Activated naive CD4-positive, alpha-beta T cell treated with anti-CD3 and anti-CD28 coated beads, Interleukin-2, amount 50 U/mL, for 72 hours (primary cell): ENCODE measurements at regions not wholly inside any gene's neighbourhood (a gene's known extent, or its start where the extent isn't known, plus 50 kb on each side); places are given as distances from the start of the nearest gene placed in this dataset.

Source experiments
- ATAC-seq, 2 donors: fragments of 150-1000 bp; cut with Tn5 transposase; 2 replicates each; pipeline ENCODE4 v1.10.0; 2021; ENCODE audit warnings: mild to moderate bottlenecking in 2 of 2, moderate library complexity in 2 of 2
- DNase-seq, 2 donors: peaks; one replicate each; pipeline ENCODE4 v3.0.0; 2021 to 2022; ENCODE audit warnings: low spot score in 2 of 2
- H3K27ac Mint-ChIP-seq, 2 donors: one replicate each; pipeline ENCODE4 v1.8.0; 2022; ENCODE audit warnings: mild to moderate bottlenecking in 2 of 2, mixed read lengths in 2 of 2
- H3K36me3 Mint-ChIP-seq, 2 donors: one replicate each; pipeline ENCODE4 v1.8.0; 2022; ENCODE audit warnings: mixed read lengths in 2 of 2
- H3K9me3 Mint-ChIP-seq, 2 donors: one replicate each; pipeline ENCODE4 v1.8.0; 2022; ENCODE audit warnings: mixed read lengths in 2 of 2

DNA sequence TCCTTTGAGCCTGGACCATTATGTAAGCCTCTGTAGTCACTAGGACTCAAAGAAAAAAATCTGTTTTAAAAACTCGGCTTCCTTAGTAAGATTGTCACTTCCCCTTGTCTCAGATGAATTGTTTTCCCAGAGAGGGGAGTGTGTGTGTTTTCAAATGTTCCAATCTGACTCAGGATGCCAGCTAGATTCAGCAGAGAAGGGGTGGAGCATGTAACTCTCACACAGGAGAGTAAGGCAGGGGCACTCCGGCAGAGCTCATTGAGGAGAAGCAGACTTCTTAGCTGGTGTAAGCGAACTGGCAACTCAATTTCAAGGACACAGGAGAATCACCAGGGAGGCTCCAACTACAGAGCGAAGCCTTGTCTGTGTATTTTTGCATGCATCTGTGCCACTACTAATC, 623.2 kb downstream of the LMO4 start:
- DNase-seq = no peak
- Mint-ChIP-seq H3K27ac (no peak overlapping the region), H3K9me3 (no peaks in the 10 kb centered on the region), H3K36me3 (no peaks in the 10 kb centered on the region)
- no peak for ATAC-seq

DNA sequence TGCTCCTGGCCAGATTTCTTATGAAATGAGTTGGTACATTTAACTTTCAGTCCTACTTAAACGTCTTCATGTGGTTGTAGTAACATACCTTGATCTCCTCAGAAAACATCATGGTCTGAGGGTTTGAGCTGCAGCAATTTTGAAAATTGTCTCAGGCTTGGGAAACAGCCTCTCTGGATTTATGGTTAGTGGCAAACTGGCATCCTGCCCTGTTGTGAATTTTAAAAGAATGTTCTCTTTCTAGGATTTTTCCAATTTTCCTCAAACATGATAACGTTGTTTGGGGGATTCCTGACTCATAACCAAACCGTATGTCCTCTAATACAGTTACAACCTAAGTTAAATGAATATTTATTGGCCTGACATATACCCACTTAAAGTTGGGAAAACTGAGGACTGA, 624.4 kb downstream of the LMO4 start:
- H3K36me3 Mint-ChIP-seq = no peaks in the 10 kb centered on the region
- DNase-seq (no peak), ATAC-seq (no peak)
- no peak overlapping the region for H3K27ac Mint-ChIP-seq
- no peaks in the 10 kb centered on the region for H3K9me3 Mint-ChIP-seq

DNA sequence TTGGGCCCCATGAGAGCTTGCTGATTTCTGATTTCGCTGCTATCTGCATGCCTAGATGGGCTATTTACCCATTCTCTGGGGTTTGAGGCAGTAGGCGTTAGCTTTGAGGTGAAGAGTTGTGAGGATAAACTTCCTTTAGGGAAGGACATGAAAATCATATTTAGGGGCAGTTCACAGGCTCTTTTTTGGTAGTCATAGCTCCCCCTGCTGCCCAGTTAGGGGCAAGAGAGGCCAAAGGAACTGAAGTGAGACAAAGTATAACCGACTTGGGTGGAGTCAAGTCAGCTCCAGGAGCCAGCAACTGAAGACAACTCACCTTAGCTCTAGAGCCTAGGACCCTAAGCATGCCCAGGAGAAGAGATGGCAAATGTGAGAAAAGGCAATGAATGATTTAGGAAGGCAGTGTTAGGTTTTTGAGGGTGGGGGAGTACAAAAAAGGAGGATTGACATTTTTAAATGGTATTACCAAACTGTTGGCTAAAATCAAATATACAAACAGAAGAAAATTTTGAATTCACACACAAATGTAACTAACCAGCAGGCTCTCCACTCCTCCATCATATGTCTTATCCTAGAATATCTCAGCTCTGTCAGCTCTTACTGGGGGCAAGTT, 625.2 kb downstream of the LMO4 start:
- Mint-ChIP-seq H3K27ac (no peak overlapping the region), H3K36me3 (no peaks in the 10 kb centered on the region), H3K9me3 (no peaks in the 10 kb centered on the region)
- DNase-seq = peak in 1 of 2 donors; percentile 21
- ATAC-seq = peak; percentile 37 to 51

DNA sequence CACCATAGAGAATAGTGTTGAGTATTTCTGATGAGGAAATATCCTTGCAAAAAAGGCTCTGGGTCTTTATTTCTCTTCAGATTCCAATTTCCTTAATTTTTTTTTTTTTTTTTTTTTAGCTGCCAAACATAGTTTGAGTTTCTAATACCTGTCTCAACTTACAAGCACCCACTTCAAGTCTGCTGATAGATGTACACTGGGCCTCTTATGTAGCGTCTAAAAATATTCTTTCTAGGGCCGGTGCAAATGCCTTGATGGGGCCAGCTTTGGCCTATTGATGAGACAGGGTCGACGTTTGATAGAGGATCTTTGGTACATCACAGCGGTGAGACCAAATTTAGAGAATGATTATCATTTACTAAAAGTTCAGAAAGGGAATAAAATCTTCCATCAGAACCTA, 626.4 kb downstream of the LMO4 start:
- DNase-seq (no peak), ATAC-seq (no peak)
- Mint-ChIP-seq H3K9me3 (no peaks in the 10 kb centered on the region), H3K36me3 (no peaks in the 10 kb centered on the region), H3K27ac (no peak overlapping the region)

DNA sequence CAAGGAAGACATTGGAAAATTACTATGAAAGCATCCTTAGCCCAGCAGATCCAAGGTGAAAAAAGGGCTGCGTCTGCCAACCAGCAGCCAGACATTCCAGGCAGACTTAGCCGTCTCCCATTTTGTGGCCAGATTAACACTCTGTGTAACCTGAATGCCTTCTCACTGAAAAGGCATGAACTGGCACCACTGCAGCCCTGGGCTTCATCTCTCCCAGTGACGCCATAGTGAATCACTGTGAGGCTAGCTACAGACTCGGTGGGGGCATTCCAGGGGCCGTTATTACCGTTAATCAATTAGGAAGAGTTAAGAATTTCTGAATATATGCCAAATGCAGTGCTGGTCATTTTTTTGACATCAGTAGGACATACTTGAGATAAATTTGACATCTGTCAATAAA, 627.4 kb downstream of the LMO4 start:
- H3K9me3 Mint-ChIP-seq = no peaks in the 10 kb centered on the region
- H3K27ac Mint-ChIP-seq = no peak overlapping the region
- DNase-seq (no peak), ATAC-seq (no peak)
- H3K36me3 Mint-ChIP-seq = no peaks in the 10 kb centered on the region

DNA sequence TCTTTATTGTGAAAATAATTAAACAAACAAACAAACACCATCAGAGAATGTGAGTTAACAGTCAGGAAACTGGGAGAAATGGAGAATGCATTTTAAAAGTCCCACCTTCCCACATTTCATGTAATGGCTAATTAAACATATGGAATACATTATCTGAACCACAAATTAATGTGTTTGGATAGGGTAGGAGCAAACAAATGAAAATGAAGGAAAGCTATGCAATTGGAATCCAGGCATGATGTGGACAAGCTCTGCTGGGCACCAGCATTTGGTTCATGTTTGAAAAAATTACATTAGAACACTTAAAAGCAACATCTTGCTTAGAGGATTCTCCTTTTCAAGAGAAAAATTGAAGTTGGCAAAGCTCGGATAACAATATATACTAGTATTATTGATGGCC, 628.1 kb downstream of the LMO4 start:
- Mint-ChIP-seq H3K27ac (no peak overlapping the region), H3K9me3 (no peaks in the 10 kb centered on the region), H3K36me3 (no peaks in the 10 kb centered on the region)
- DNase-seq (no peak), ATAC-seq (no peak)

DNA sequence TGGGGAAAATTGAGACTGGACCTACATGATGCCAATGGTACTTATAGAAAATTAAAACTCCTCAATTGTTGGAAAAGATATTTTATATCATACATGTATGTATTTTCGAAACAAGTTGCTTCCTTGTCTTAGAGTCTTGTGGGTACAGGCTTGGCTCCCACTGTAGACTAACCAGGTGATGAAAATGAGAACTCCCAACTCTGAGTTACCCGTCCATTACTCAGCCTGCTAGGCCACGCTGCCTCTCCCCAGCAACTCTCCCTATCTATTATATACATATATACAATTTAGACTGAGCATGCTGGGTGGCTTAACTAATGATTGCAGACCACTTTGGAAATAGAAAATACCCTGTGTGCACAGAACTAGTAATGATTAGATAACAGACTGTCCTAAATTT, 628.7 kb downstream of the LMO4 start:
- Mint-ChIP-seq H3K36me3 (no peaks in the 10 kb centered on the region), H3K27ac (no peak overlapping the region), H3K9me3 (no peaks in the 10 kb centered on the region)
- no peak for ATAC-seq
- DNase-seq = no peak

DNA sequence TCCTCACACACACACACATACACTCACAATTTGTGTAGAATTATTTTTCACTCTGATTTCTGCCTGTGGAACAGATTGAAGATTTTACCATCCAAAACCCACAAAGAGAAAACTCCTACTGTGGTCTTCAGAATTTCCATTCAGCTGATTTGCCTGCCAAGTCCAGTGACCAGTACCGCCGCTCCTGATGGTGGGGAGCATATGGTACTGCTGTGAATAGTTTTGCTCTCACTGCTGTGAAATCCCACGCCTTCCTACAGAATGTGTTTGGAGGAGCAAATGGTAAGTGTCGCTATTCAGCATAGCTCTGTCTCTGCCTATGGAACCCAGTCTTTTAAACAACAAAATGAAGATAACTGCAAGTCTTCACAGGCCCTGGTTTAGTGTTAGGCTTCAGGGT, 629.5 kb downstream of the LMO4 start:
- no peak for ATAC-seq
- no peaks in the 10 kb centered on the region for H3K9me3 Mint-ChIP-seq
- H3K36me3 Mint-ChIP-seq = no peaks in the 10 kb centered on the region
- no peak for DNase-seq
- no peak overlapping the region for H3K27ac Mint-ChIP-seq

DNA sequence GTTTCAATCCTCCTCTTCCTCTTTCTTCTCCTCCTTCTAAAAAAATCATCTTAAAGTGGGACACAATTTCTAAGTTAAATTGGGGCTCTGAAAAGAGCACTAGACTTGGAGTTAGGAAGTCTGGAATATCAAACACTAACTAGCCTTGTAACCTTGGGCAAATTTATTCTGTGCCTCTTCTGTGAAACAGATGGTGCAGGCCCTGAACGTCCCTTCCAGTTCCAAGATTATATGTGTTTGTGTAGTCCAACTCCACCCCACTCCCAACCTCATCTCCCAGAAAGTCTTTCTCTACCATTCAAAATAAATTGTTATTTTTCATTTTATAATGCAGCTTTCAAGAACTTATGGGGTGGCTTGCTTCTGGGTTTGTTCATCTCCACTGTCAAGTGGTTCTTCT, 630.0 kb downstream of the LMO4 start:
- H3K27ac Mint-ChIP-seq = no peak overlapping the region
- ATAC-seq = no peak
- H3K9me3 Mint-ChIP-seq = no peaks in the 10 kb centered on the region
- H3K36me3 Mint-ChIP-seq = no peaks in the 10 kb centered on the region
- DNase-seq = no peak

DNA sequence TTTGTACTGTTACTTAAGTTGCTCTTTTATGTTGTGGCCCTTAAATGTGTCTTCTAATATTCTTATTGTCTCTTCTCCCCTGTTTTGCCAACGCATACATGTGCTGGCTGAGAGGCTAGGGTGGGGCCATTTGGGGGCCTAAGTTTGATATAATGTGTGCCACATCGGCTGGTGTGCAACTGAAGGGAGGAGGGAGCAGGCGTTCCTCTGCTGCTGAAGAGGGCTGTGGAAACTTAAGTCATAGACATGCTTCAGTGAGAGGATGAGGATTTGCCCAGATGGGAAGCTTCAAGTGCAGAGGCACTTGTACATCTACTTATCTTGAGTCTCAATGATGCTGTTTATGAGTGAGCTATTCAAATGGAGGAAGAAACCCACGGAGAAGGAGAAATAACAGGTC, 630.6 kb downstream of the LMO4 start:
- H3K27ac Mint-ChIP-seq = no peak overlapping the region
- ATAC-seq = no peak
- no peaks in the 10 kb centered on the region for H3K9me3 Mint-ChIP-seq
- no peak for DNase-seq
- no peaks in the 10 kb centered on the region for H3K36me3 Mint-ChIP-seq

DNA sequence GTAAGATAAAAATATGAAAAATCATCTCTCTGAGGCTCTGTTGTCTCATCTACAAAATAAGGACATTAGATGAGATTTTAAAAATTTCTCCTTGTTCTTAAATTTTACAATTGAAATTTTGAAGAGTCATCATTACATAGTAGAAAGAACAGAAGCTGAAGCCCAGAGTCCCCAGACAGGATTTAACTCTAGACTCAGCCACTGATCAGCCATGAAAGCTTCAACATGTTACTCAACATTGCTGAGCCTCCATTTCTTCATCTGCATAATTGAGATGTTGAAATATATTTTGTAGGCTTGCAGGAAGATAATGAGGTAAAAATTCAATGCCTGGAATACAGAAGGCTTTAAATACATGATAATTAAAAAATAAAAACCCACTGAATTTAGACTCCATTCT, 633.3 kb downstream of the LMO4 start:
- no peak overlapping the region for H3K27ac Mint-ChIP-seq
- H3K36me3 Mint-ChIP-seq = no peaks in the 10 kb centered on the region
- H3K9me3 Mint-ChIP-seq = no peaks in the 10 kb centered on the region
- DNase-seq (no peak), ATAC-seq (no peak)

DNA sequence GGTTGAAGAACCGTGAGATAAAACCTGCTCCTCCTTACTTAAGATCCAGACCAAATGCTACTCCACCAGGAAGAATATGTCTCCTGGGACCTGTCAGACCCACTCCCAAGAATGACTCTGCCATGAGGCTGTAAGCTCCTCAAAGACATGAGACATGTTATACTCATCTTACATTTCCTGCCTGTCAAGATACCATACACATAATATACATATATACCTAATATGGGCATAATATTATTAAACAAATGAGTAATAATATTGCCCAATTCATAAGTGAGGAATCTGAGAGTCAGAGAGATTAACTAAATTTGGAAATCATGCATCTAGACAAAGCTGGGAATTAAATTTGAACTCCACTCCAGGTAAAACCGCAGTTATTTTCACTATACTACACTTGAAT, 634.9 kb downstream of the LMO4 start:
- ATAC-seq (no peak), DNase-seq (no peak)
- H3K36me3 Mint-ChIP-seq = no peaks in the 10 kb centered on the region
- H3K27ac Mint-ChIP-seq = no peak overlapping the region
- H3K9me3 Mint-ChIP-seq = no peaks in the 10 kb centered on the region

DNA sequence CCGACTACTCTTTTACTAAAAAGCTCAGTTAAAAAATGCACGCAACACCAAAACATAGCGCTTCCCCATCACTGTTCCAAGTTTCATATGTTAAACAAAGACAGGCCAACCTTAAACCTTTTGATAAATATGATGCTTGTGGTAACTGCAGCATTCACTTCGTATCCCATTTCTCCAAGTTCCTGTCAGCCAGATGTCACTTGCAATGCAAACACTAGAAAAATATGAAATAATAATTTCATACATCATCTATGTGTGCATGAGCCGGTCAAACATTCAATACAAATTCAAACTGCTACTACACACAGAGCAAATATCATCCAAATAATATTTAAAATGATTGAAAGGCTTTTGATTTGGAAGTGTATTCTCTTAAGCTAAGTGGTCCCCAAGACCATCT, 636.5 kb downstream of the LMO4 start:
- ATAC-seq = no peak
- H3K27ac Mint-ChIP-seq = no peak overlapping the region
- H3K36me3 Mint-ChIP-seq = no peaks in the 10 kb centered on the region
- DNase-seq = no peak
- no peaks in the 10 kb centered on the region for H3K9me3 Mint-ChIP-seq

DNA sequence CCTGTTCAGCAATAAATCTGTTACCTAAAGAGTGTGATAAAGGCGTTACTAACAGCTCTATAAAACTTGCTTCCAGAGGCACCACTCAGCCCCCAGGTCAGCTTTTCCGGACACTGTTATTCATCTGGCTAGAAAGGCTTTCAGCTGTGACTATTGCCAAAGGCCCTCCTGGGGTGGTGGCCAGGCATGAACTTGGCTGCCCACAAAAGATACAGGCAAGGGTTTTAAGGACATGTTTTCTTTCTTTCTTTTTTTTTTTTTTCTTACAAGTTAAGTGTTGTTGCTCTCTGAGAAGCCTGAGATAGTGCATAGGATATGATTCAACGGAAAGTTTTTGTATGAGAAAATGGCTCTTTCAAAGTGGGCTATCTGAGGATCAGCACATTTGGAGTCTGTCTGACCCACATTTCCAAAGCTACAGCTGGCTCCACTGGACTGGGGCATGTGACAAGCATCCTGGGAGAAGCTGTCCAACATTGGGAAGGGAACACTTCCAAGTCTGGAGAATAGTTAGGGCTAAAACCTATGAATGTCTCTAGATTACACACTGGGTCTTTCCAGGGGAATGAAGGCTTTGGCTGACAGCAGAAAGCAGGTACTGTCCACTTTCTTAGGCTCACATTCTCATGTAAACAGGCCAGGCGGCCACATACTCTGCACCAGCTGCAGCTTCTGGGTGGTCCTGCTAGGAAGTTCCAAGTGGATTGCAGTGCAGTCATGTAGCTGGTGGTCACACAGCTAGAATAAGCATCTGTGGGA, 639.7 kb downstream of the LMO4 start:
- H3K9me3 Mint-ChIP-seq = no peaks in the 10 kb centered on the region
- ATAC-seq (no peak), DNase-seq (no peak)
- H3K36me3 Mint-ChIP-seq = no peaks in the 10 kb centered on the region
- no peak overlapping the region for H3K27ac Mint-ChIP-seq

DNA sequence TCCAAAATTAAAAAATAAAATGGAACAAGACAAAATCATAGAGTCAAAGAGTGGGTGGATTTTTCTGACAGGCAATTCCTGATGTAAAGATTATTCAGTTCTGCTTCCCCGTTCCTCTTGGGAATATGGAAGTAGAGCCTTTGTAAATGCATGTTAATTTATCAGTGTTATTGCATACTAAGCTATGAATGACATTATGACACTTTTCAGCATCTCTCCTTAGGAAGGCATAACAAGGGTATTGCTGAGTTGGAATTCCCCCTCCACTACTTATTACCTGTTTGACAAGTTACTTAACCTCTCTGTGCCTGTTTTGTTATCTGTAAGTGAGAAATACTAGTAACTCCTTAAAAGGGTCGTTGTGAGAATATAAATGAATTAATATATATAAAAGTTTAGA, 640.4 kb downstream of the LMO4 start:
- no peak for ATAC-seq

DNA sequence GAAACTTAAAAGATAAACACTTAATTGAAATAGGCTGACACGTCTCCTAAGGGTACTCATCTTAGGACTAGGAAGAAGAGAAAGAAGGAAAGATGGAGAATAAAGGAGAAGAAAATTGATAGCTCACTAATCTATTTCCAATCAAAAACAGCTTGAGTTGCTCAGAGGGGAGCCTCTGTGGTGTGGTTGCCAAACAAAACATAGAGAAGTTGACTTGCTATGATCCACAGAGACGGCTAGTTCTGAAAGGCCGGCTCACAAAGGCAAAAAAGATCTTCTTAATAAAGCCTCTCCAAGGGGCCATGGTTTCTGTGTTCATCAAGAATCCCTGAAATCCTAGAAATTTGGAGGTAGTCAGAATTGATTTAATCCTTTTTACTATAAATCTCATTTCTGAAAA, 644.1 kb downstream of the LMO4 start:
- H3K27ac Mint-ChIP-seq = peak overlapping the region in 1 of 2 donors; percentile 7
- ATAC-seq (no peak), DNase-seq (no peak)
- no peaks in the 10 kb centered on the region for H3K9me3 Mint-ChIP-seq
- no peaks in the 10 kb centered on the region for H3K36me3 Mint-ChIP-seq

More for the DNA sequence above, 640.4 kb downstream of the LMO4 start:
- no peaks in the 10 kb centered on the region for H3K36me3 Mint-ChIP-seq
- no peaks in the 10 kb centered on the region for H3K9me3 Mint-ChIP-seq
- DNase-seq = no peak
- H3K27ac Mint-ChIP-seq = no peak overlapping the region

DNA sequence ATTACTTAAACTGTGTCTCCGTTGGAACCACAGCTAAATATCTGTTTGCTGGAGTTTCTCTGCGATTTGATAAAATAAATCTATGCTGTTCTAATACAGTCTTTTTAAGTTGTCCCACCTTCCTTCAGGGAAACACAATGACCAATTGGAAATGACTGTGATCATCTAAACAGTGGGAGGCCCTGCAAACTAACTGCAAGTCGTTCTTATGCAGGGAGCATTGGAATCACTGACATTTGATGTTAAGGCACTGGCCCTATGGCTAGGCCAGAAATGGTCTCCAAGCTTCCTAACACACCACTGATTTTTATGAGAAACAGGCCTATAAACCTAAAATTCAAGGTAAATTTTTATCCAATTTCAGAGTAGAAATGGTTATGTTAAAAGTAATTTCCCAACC, 645.2 kb downstream of the LMO4 start:
- no peaks in the 10 kb centered on the region for H3K36me3 Mint-ChIP-seq
- no peaks in the 10 kb centered on the region for H3K9me3 Mint-ChIP-seq
- no peak overlapping the region for H3K27ac Mint-ChIP-seq
- no peak for ATAC-seq
- no peak for DNase-seq

DNA sequence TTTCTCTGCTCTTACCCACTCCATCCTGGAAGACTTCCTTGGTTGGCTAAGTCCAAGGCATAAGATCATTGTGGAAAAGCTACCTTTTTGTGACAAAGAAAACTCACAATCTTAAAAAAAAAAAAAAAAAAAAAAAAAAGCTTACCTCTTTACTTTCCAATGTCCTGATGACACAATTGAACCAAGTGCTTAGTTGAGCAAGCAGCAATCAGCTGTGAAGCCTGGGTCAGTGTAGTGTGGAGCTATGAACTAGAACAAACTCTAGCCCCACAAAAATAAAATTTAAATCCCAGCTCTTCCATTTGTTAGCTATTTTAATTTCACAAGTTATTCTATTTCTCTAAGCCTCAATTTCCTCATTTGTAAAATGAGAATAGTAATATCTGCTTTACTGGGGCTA, 647.6 kb downstream of the LMO4 start:
- ATAC-seq = no peak
- DNase-seq = no peak
- H3K36me3 Mint-ChIP-seq = no peaks in the 10 kb centered on the region
- no peaks in the 10 kb centered on the region for H3K9me3 Mint-ChIP-seq
- no peak overlapping the region for H3K27ac Mint-ChIP-seq
